ENCODE measurements at regions not wholly inside any gene's neighbourhood (a gene's known extent, or its start where the extent isn't known, plus 50 kb on each side); places are given as distances from the start of the nearest gene placed in this dataset.

DNA sequence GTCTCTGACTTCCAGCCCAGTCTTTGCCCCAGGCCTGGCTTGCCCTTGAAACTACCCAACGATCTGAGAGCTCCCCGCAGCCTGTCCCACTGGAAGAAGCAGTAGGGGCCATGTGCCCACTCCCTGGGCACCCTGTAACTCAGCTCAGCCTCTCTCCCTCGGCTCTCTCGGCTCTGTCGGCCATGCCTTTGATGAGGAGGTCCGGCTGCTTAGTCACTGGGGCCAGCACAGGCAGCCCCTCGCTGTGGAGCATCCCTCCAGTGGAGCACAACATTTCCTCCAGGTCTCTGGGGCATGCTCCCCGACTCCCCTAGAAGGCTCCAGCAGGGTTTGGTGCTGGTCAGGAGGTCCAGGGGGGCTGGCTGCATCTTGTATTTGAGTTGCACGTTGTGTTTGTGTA, 83.3 kb upstream of the DISP3 start:
- DNase-seq: no peak
- intact Hi-C loops (cut with micrococcal nuclease; ENCODE audit: unreplicated experiment): no loop called here
- no peaks in the 10 kb centered on the region for H3K36me3 ChIP-seq (ENCODE audit: control insufficient read depth, insufficient read depth, low read length)
- H3K27me3 ChIP-seq (replicated peaks; ENCODE audit: control insufficient read depth, insufficient read depth, low read length): no peaks in the 10 kb centered on the region
- peaks cover 6% of the 10 kb centered on the region for H3K4me1 Mint-ChIP-seq (ENCODE audit: low read depth, unreplicated experiment)
- no peaks in the 10 kb centered on the region for H3K9me3 ChIP-seq
- H3K36me3 Mint-ChIP-seq (ENCODE audit: insufficient read depth, unreplicated experiment): no peaks in the 10 kb centered on the region
- no peaks in the 10 kb centered on the region for H3K9me3 Mint-ChIP-seq (ENCODE audit: unreplicated experiment)
- POLR2A ChIA-PET: no interaction called here
- peaks cover 19% of the 10 kb centered on the region for H3K27me3 Mint-ChIP-seq (ENCODE audit: insufficient read depth, unreplicated experiment)
- H3K27ac Mint-ChIP-seq (ENCODE audit: unreplicated experiment): no peak overlapping the region
- CTCF ChIA-PET: no interaction called here
- no peaks in the 10 kb centered on the region for H3K4me1 ChIP-seq
- no peak for TF ChIP-seq CTCF (IDR thresholded peaks at IDR 0.05; ENCODE audit: insufficient read depth in 1 of 2, low read depth in 1 of 2, low read length in 1 of 2, severe bottlenecking in 1 of 2, unreplicated experiment in 1 of 2)
- BruUV-seq (replicated peaks): no TSS peak
- H3K4me3 ChIP-seq (ENCODE audit: low read depth, low read length): no peak overlapping the region
- H3K4me3 Mint-ChIP-seq (ENCODE audit: unreplicated experiment): no peak overlapping the region

- Mint-ChIP-seq H3K4me1 (ENCODE audit: low read depth, unreplicated experiment) (peaks cover 6% of the 10 kb centered on the region), H3K27me3 (ENCODE audit: insufficient read depth, unreplicated experiment) (peaks cover 13% of the 10 kb centered on the region), H3K9me3 (ENCODE audit: unreplicated experiment) (no peaks in the 10 kb centered on the region), H3K4me3 (ENCODE audit: unreplicated experiment) (no peak overlapping the region), H3K36me3 (ENCODE audit: insufficient read depth, unreplicated experiment) (no peaks in the 10 kb centered on the region), H3K27ac (ENCODE audit: unreplicated experiment) (no peak overlapping the region)
- no TSS peak for BruUV-seq (replicated peaks)
- H3K27me3 ChIP-seq (replicated peaks; ENCODE audit: control insufficient read depth, insufficient read depth, low read length): no peaks in the 10 kb centered on the region
- no peak overlapping the region for H3K4me3 ChIP-seq (ENCODE audit: low read depth, low read length)
- intact Hi-C loops (cut with micrococcal nuclease; ENCODE audit: unreplicated experiment): no loop called here
- POLR2A ChIA-PET: no interaction called here
- H3K36me3 ChIP-seq (ENCODE audit: control insufficient read depth, insufficient read depth, low read length): no peaks in the 10 kb centered on the region
- CTCF ChIA-PET: no interaction called here
- DNase-seq: no peak
- H3K9me3 ChIP-seq: no peaks in the 10 kb centered on the region
- TF ChIP-seq CTCF (IDR thresholded peaks at IDR 0.05; ENCODE audit: insufficient read depth in 1 of 2, low read depth in 1 of 2, low read length in 1 of 2, severe bottlenecking in 1 of 2, unreplicated experiment in 1 of 2): no peak
- H3K4me1 ChIP-seq: no peaks in the 10 kb centered on the region
These were observed 81.6 kb upstream of the DISP3 start for GRCh38 chr1:11397151-11397901.

- peaks cover 12% of the 10 kb centered on the region for H3K27me3 Mint-ChIP-seq (ENCODE audit: insufficient read depth, unreplicated experiment)
- no TSS peak for BruUV-seq (replicated peaks)
- DNase-seq: no peak
- intact Hi-C loops (cut with micrococcal nuclease; ENCODE audit: unreplicated experiment): no loop called here
- ChIA-PET CTCF (no interaction called here), POLR2A (no interaction called here)
- no peaks in the 10 kb centered on the region for H3K4me1 ChIP-seq
- no peak overlapping the region for H3K4me3 Mint-ChIP-seq (ENCODE audit: unreplicated experiment)
- H3K27ac Mint-ChIP-seq (ENCODE audit: unreplicated experiment): no peak overlapping the region
- H3K4me1 Mint-ChIP-seq (ENCODE audit: low read depth, unreplicated experiment): peaks cover 6% of the 10 kb centered on the region
- no peaks in the 10 kb centered on the region for H3K9me3 ChIP-seq
- TF ChIP-seq CTCF (IDR thresholded peaks at IDR 0.05; ENCODE audit: insufficient read depth in 1 of 2, low read depth in 1 of 2, low read length in 1 of 2, severe bottlenecking in 1 of 2, unreplicated experiment in 1 of 2): no peak
- no peaks in the 10 kb centered on the region for H3K27me3 ChIP-seq (replicated peaks; ENCODE audit: control insufficient read depth, insufficient read depth, low read length)
- no peaks in the 10 kb centered on the region for H3K36me3 ChIP-seq (ENCODE audit: control insufficient read depth, insufficient read depth, low read length)
- no peaks in the 10 kb centered on the region for H3K9me3 Mint-ChIP-seq (ENCODE audit: unreplicated experiment)
- H3K4me3 ChIP-seq (ENCODE audit: low read depth, low read length): no peak overlapping the region
- H3K36me3 Mint-ChIP-seq (ENCODE audit: insufficient read depth, unreplicated experiment): no peaks in the 10 kb centered on the region
These were observed 79.7 kb upstream of the DISP3 start for GRCh38 chr1:11399250-11399649.
